A673 (cell line): ENCODE measurements at regions not wholly inside any gene's neighbourhood (a gene's known extent, or its start where the extent isn't known, plus 50 kb on each side); places are given as distances from the start of the nearest gene placed in this dataset.

Source experiments
- BruUV-seq: library from RNA; stranded (reverse); fragments of 400-500 nt; replicated peaks from 2 replicates; lab custom pipeline; 2021; lab: Mats Ljungman, UMichigan
- CTCF ChIA-PET: fragments of 300-600 bp; sonication (Branson Sonifier 250); formaldehyde crosslinking; loops from one replicate; lab custom pipeline; 2022; ENCODE audit warnings: antibody characterized with exemption; lab: Charles Lee
- POLR2A ChIA-PET: fragments of 300-600 bp; sonication (Branson Sonifier 250); formaldehyde crosslinking; loops from one replicate; lab custom pipeline; 2022; ENCODE audit warnings: antibody characterized with exemption; ENCODE audit not compliant: low non-redundant PET; lab: Charles Lee
- DNase-seq: peaks from one replicate; pipeline ENCODE4 v3.0.0-alpha.2; 2015; ENCODE audit warnings: low spot score
- H3K27ac ChIP-seq: fragments of 200-600 bp; sonication (generic); 2 replicates; pipeline ENCODE4 v1.5.1; 2016; ENCODE audit warnings: mixed run types, low read depth, mild to moderate bottlenecking, mixed read lengths, antibody characterized with exemption, low read length; ENCODE audit not compliant: poor library complexity, severe bottlenecking
- H3K27me3 ChIP-seq: fragments of 200-600 bp; sonication (generic); replicated peaks from 2 replicates; pipeline ENCODE4 v1.6.1; 2017; ENCODE audit warnings: mixed run types, low read depth, mild to moderate bottlenecking, mixed read lengths, antibody characterized with exemption, low read length; ENCODE audit not compliant: insufficient read depth, poor library complexity
- H3K36me3 ChIP-seq: fragments of 200-600 bp; sonication (generic); 2 replicates; pipeline ENCODE4 v1.6.1; 2016; ENCODE audit warnings: mixed run types, mild to moderate bottlenecking, mixed read lengths, antibody characterized with exemption, low read length; ENCODE audit not compliant: insufficient read depth, poor library complexity, severe bottlenecking
- H3K4me1 ChIP-seq: fragments of 200-600 bp; sonication (generic); 2 replicates; pipeline ENCODE4 v1.6.1; 2017; ENCODE audit warnings: mixed run types, mild to moderate bottlenecking, mixed read lengths, antibody characterized with exemption, low read length; ENCODE audit not compliant: insufficient read depth, poor library complexity, severe bottlenecking
- H3K4me3 ChIP-seq: fragments of 200-600 bp; sonication (generic); 2 replicates; pipeline ENCODE4 v1.5.1; 2016; ENCODE audit warnings: low read depth, mixed run types, mild to moderate bottlenecking, mixed read lengths, low read length; ENCODE audit not compliant: poor library complexity, severe bottlenecking
- H3K9me3 ChIP-seq: fragments of 200-600 bp; sonication (generic); 2 replicates; pipeline ENCODE4 v1.6.1; 2016; ENCODE audit warnings: mixed run types, low read depth, mild to moderate bottlenecking, mixed read lengths, antibody characterized with exemption, low read length; ENCODE audit not compliant: poor library complexity, severe bottlenecking
- CTCF ChIP-seq: fragments of 300-800, 200-600 bp; sonication (generic); conservative IDR thresholded peaks from 2 replicates; pipeline ENCODE4 v1.5.1; 2017; ENCODE audit warnings: low read depth, mild to moderate bottlenecking, antibody characterized with exemption, low read length, moderate library complexity, mixed read lengths
- EZH2 ChIP-seq: fragments of 200-600 bp; sonication (generic); IDR thresholded peaks from 2 replicates; pipeline ENCODE4 v1.6.1; 2017; ENCODE audit warnings: borderline replicate concordance, low read depth, mild to moderate bottlenecking, mixed read lengths, antibody characterized with exemption, low read length; ENCODE audit not compliant: poor library complexity, severe bottlenecking
- intact Hi-C: fragments of 100-400 bp; cut with micrococcal nuclease; formaldehyde crosslinking; loops from one replicate; pipeline ENCODE4 v1.10.0; 2022; ENCODE audit not compliant: unreplicated experiment

- BruUV-seq = no TSS peak
- H3K9me3 ChIP-seq = no peaks in the 10 kb centered on the region
- ChIA-PET CTCF (no interaction called here), POLR2A (no interaction called here)
- intact Hi-C loops = no loop called here
- no peaks in the 10 kb centered on the region for H3K4me1 ChIP-seq
- no peak for TF ChIP-seq CTCF
- no peak for TF ChIP-seq EZH2
- no peaks in the 10 kb centered on the region for H3K36me3 ChIP-seq
- no peak overlapping the region for H3K27ac ChIP-seq
- no peak overlapping the region for H3K4me3 ChIP-seq
- no peaks in the 10 kb centered on the region for H3K27me3 ChIP-seq
- DNase-seq = no peak
These were observed 119.8 kb upstream of the SASH1 start for GRCh38 chr6:148222846-148223245.

- ChIA-PET CTCF (no interaction called here), POLR2A (no interaction called here)
- Histone ChIP-seq H3K9me3 (no peaks in the 10 kb centered on the region), H3K4me1 (no peaks in the 10 kb centered on the region), H3K27ac (no peak overlapping the region), H3K27me3 (no peaks in the 10 kb centered on the region), H3K4me3 (no peak overlapping the region), H3K36me3 (no peaks in the 10 kb centered on the region)
- BruUV-seq = no TSS peak
- DNase-seq = no peak
- TF ChIP-seq CTCF (no peak), EZH2 (no peak)
- intact Hi-C loops = no loop called here
These were observed 119.2 kb upstream of the SASH1 start for GRCh38 chr6:148223424-148223842.

GRCh38 chr6:148225871-148226270 lies 116.8 kb upstream of the SASH1 start:
- ChIA-PET CTCF (no interaction called here), POLR2A (no interaction called here)

More at GRCh38 chr6:148225871-148226270, 116.8 kb upstream of the SASH1 start:
- Histone ChIP-seq H3K27me3 (no peaks in the 10 kb centered on the region), H3K36me3 (no peaks in the 10 kb centered on the region), H3K27ac (no peak overlapping the region), H3K9me3 (no peaks in the 10 kb centered on the region), H3K4me1 (no peaks in the 10 kb centered on the region), H3K4me3 (no peak overlapping the region)
- DNase-seq = no peak
- no peak for TF ChIP-seq CTCF
- BruUV-seq = no TSS peak
- intact Hi-C loops = no loop called here
